Ovary (tissue), 7 donors: ENCODE measurements at regions not wholly inside any gene's neighbourhood (a gene's known extent, or its start where the extent isn't known, plus 50 kb on each side); places are given as distances from the start of the nearest gene placed in this dataset.

Source experiments
- DNase-seq, 5 donors: peaks; one replicate each; pipeline ENCODE4 v3.0.0-alpha.2; 2019 to 2020
- H3K27ac ChIP-seq, 2 donors: fragments of 200-600 bp; one replicate each; pipeline versions ENCODE4 v1.5.1 to v1.8.0; 2019 to 2022
- H3K27me3 ChIP-seq: fragments of 200-600 bp; one replicate; pipeline ENCODE4 v1.8.0; 2022
- H3K36me3 ChIP-seq: fragments of 200-600 bp; sonication (generic); one replicate; pipeline ENCODE4 v1.5.1; 2019
- H3K4me1 ChIP-seq: one replicate; pipeline ENCODE4 v1.8.1; 2013; ENCODE audit warnings: mild to moderate bottlenecking, moderate library complexity; ENCODE audit not compliant: insufficient read depth
- H3K4me3 ChIP-seq: fragments of 200-600 bp; sonication (generic); one replicate; pipeline ENCODE4 v1.5.1; 2017
- H3K9me3 ChIP-seq, 2 donors: fragments of 200-600 bp in 1 of 2; sonication (generic) in 1 of 2; one replicate each; pipeline versions ENCODE4 v1.5.1 to v1.8.1; 2013 to 2019; ENCODE audit warnings: mild to moderate bottlenecking in 1 of 2, moderate library complexity in 1 of 2
- EP300 ChIP-seq: sonication (generic); formaldehyde crosslinking; IDR thresholded peaks from one replicate; pipeline ENCODE4 v1.6.1; 2017; ENCODE audit warnings: antibody characterized with exemption
- POLR2A ChIP-seq: fragments of 450-650 bp; IDR thresholded peaks from one replicate; pipeline ENCODE4 v1.6.1; 2017; ENCODE audit warnings: antibody characterized with exemption, mild to moderate bottlenecking, moderate library complexity
- WGBS, 3 donors: extraction: QIAGEN DNeasy Blood & Tissue Kit in 1 of 3; methylation state at CpG; one replicate each; pipeline versions ENCODE4 v1.1.5 to v1.1.7; 2013 to 2017; 5-methylcytosine and 5-hydroxymethylcytosine counted together
- intact Hi-C, 4 donors: fragments of 100-400 bp; cut with DNase I; formaldehyde crosslinking; loops; one replicate each; pipeline versions ENCODE4 v1.11.0 to v1.15.1; 2022 to 2023
- TF ChIP-seq, protein P1 (sequence below), 3 donors: fragments of 450-650 bp in 2 of 3; fragments of 200-600 bp in 1 of 3; IDR thresholded peaks; one replicate each; pipeline versions ENCODE4 v1.5.1 to v1.8.0; 2016 to 2022; ENCODE audit warnings: antibody characterized with exemption in 3 of 3, mild to moderate bottlenecking in 1 of 3
- donor health status: DM: no; HTN: no; CAD: no; lungs with moderate emphysema.
- donor health status: DM: no; HTN: no; CAD: no.
- donor health status: Bipolar disorder and iron deficiency.
- donor health status: DM: no; HTN: no; CAD: no.
- donor health status: DM: yes; HTN: yes; CAD: no.

DNA sequence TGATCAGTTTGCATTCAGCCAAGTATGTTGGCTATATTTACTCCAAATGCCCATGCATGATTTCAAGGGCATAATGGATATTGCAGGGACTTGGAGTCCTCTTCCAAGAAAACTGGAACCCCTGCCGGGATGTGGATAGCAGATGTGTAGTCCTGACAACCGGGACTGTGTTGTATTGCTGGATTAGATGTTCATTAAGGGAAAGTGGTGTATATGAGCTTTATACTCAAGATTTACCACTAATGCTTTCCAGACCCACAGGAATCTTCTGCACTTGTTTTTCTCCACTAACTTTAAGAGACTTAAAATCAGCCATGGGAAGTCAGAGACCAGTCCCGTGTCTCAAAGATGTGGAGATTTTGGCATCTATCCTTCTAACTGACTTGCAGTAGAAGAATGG lies 770.9 kb downstream of the HDGFL1 start:
- H3K27ac ChIP-seq, result no peak overlapping the region
- DNase-seq, result no peak
- no peaks in the 10 kb centered on the region for H3K4me1 ChIP-seq
- TF ChIP-seq POLR2A, result no peak
- TF ChIP-seq, protein P1, sequence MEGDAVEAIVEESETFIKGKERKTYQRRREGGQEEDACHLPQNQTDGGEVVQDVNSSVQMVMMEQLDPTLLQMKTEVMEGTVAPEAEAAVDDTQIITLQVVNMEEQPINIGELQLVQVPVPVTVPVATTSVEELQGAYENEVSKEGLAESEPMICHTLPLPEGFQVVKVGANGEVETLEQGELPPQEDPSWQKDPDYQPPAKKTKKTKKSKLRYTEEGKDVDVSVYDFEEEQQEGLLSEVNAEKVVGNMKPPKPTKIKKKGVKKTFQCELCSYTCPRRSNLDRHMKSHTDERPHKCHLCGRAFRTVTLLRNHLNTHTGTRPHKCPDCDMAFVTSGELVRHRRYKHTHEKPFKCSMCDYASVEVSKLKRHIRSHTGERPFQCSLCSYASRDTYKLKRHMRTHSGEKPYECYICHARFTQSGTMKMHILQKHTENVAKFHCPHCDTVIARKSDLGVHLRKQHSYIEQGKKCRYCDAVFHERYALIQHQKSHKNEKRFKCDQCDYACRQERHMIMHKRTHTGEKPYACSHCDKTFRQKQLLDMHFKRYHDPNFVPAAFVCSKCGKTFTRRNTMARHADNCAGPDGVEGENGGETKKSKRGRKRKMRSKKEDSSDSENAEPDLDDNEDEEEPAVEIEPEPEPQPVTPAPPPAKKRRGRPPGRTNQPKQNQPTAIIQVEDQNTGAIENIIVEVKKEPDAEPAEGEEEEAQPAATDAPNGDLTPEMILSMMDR (IDR thresholded peaks at IDR 0.05), result no peak
- TF ChIP-seq EP300, result no peak
- H3K4me3 ChIP-seq, result no peak overlapping the region
- H3K36me3 ChIP-seq, result no peaks in the 10 kb centered on the region
- no peaks in the 10 kb centered on the region for H3K27me3 ChIP-seq
- H3K9me3 ChIP-seq, result no peaks in the 10 kb centered on the region
- WGBS, 3 donors, result 81 to 92% (median 83%) methylated on average over 3 of the region's 3 CpGs
- intact Hi-C loops, result no loop called here

DNA sequence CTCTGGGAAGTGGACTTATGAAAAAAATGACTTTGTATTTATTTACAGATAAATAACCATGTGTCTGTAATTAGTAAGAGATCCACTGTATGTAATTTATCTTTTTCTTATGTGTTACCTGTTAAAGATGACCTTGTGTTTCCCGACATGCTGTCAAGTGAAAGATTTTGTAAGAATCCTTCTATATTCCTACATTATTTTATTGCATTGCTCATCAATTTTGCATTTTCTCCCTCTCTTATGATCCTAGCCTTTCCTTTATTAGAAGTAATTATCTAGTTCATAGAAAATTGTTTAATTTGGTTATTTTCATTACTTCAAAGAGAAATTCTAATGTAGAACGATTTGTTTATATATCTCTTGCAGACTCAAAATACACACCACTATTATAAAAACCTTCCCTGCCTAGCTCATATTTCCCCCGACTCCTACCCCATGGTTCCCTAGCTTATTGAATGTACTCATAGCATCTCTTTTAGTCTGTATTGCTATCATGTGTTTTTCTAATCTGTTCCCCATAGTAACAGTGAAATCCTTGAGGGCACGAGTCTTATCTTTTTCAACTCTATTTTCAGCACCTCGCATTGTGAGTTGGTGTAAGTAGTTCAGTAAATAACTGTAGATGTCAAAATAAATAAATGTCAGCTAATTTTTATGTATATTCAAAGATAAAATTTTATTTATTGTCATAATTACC lies 774.4 kb downstream of the HDGFL1 start:
- Histone ChIP-seq H3K9me3 (no peaks in the 10 kb centered on the region), H3K27ac (no peak overlapping the region), H3K27me3 (no peaks in the 10 kb centered on the region), H3K4me3 (no peak overlapping the region), H3K36me3 (no peaks in the 10 kb centered on the region), H3K4me1 (no peaks in the 10 kb centered on the region)
- intact Hi-C loops, result no loop called here
- 56 to 68% (median 57%) methylated on average over 5 of the region's 5 CpGs for WGBS, 3 donors
- no peak for DNase-seq
- TF ChIP-seq, protein P1 (IDR thresholded peaks at IDR 0.05), result no peak
- no peak for TF ChIP-seq EP300
- TF ChIP-seq POLR2A, result no peak

DNA sequence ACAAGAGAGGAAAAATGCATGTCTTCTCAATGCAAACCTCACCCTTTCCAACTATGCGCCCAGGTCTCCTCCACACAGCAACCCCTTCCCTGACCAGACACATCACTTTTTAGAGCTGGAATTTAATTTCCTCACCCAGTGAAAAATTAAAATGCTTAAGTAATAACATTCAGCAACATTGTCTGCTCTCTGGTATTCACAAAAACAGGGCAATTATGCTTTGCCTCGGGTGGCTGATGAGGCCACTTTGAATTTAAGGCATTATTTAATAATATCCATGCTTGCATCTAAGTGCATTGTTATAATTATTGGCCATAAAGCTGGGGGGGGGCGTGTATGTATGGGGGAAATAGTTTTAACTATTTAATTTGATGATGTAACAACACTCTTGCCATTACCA lies 777.8 kb upstream of the NRSN1 start:
- no peaks in the 10 kb centered on the region for H3K4me1 ChIP-seq
- H3K36me3 ChIP-seq, result no peaks in the 10 kb centered on the region
- TF ChIP-seq POLR2A, result no peak
- TF ChIP-seq, protein P1 (IDR thresholded peaks at IDR 0.05), result no peak
- TF ChIP-seq EP300, result no peak
- intact Hi-C loops, result no loop called here
- H3K9me3 ChIP-seq, result no peaks in the 10 kb centered on the region
- no peaks in the 10 kb centered on the region for H3K27me3 ChIP-seq
- DNase-seq, result no peak
- H3K27ac ChIP-seq, result no peak overlapping the region
- 77 to 82% (median 82%) methylated on average over 3 of the region's 3 CpGs for WGBS, 3 donors
- no peak overlapping the region for H3K4me3 ChIP-seq

DNA sequence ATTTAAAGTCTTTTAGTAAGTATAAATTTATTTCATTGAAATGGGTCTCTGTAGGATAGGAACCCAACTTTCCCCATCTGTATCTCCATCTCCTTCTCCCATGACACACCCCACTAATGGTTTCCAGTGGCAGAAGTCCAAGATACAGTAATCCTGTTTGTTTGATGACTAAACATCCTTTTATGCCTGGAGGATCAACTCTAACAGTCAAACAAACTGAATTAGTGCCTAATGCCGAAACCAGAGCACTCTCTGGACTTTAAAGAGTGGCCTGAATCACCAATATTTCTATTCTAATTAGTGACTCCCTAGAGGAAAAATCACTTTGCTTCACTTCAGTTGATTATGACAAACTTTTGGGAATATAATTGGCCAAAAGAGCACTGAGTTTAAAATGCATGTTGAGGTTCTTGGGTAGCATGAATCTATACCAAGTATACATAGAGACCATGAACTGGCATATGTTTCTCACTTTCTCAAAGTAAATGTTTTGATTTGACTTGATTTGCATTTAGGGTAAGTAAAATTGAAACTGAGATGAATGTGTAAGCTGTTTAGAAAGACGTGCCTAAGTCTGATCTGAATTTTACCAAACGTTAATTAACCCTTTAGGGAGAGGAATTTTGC lies 776.4 kb upstream of the NRSN1 start:
- 34 to 37% (median 36%) methylated on average over 3 of the region's 3 CpGs for WGBS, 3 donors
- Histone ChIP-seq H3K9me3 (no peaks in the 10 kb centered on the region), H3K27ac (no peak overlapping the region), H3K4me3 (no peak overlapping the region), H3K36me3 (no peaks in the 10 kb centered on the region), H3K27me3 (no peaks in the 10 kb centered on the region), H3K4me1 (no peaks in the 10 kb centered on the region)
- DNase-seq, result no peak
- TF ChIP-seq POLR2A (no peak), EP300 (no peak)
- TF ChIP-seq, protein P1 (IDR thresholded peaks at IDR 0.05), result no peak
- intact Hi-C loops, result no loop called here
